ENCODE measurements at regions not wholly inside any gene's neighbourhood (a gene's known extent, or its start where the extent isn't known, plus 50 kb on each side); places are given as distances from the start of the nearest gene placed in this dataset.

- Mint-ChIP-seq H3K27me3 (ENCODE audit: low read depth) (no peaks in the 10 kb centered on the region), H3K36me3 (ENCODE audit: low read depth) (no peaks in the 10 kb centered on the region), H3K9me3 (no peaks in the 10 kb centered on the region), H3K4me3 (no peak overlapping the region), H3K4me1 (ENCODE audit: low read depth) (no peaks in the 10 kb centered on the region), H3K27ac (no peak overlapping the region)
- intact Hi-C loops (cut with micrococcal nuclease), result no loop called here
- DNase-seq, result no peak
- CTCF ChIA-PET, result no interaction called here
Observed at GRCh38 chr4:20443015-20443805, 191.5 kb downstream of the SLIT2 start.

GRCh38 chr4:20444599-20445337, 193.1 kb downstream of the SLIT2 start:
- intact Hi-C loops (cut with micrococcal nuclease), result no loop called here

GRCh38 chr4:20445933-20446723, 194.4 kb downstream of the SLIT2 start:
- CTCF ChIA-PET, result interaction anchor here (0.7 kb wide), 1 partner anchor 1254 kb away, joined by 3 read pairs; no protein-coding TSS in a partner anchor
- DNase-seq, result no peak
- intact Hi-C loops (cut with micrococcal nuclease), result no loop called here
- H3K27me3 Mint-ChIP-seq (ENCODE audit: low read depth), result no peaks in the 10 kb centered on the region
- H3K36me3 Mint-ChIP-seq (ENCODE audit: low read depth), result no peaks in the 10 kb centered on the region
- H3K9me3 Mint-ChIP-seq, result no peaks in the 10 kb centered on the region
- H3K4me3 Mint-ChIP-seq, result no peak overlapping the region
- no peaks in the 10 kb centered on the region for H3K4me1 Mint-ChIP-seq (ENCODE audit: low read depth)
- no peak overlapping the region for H3K27ac Mint-ChIP-seq

More at GRCh38 chr4:20444599-20445337, 193.1 kb downstream of the SLIT2 start:
- no peak for DNase-seq
- no peak overlapping the region for H3K4me3 Mint-ChIP-seq
- H3K4me1 Mint-ChIP-seq (ENCODE audit: low read depth), result no peaks in the 10 kb centered on the region
- H3K27me3 Mint-ChIP-seq (ENCODE audit: low read depth), result no peaks in the 10 kb centered on the region
- no peak overlapping the region for H3K27ac Mint-ChIP-seq
- no peaks in the 10 kb centered on the region for H3K36me3 Mint-ChIP-seq (ENCODE audit: low read depth)
- H3K9me3 Mint-ChIP-seq, result no peaks in the 10 kb centered on the region
- CTCF ChIA-PET, result no interaction called here

- Mint-ChIP-seq H3K27ac (no peak overlapping the region), H3K9me3 (no peaks in the 10 kb centered on the region)
- CTCF ChIA-PET, result no interaction called here
Observed at GRCh38 chr4:20447103-20447502, 195.4 kb downstream of the SLIT2 start.

GRCh38 chr4:20451986-20452385, 200.3 kb downstream of the SLIT2 start:
- Mint-ChIP-seq H3K27me3 (ENCODE audit: low read depth) (no peaks in the 10 kb centered on the region), H3K4me3 (no peak overlapping the region), H3K27ac (no peak overlapping the region), H3K9me3 (no peaks in the 10 kb centered on the region), H3K4me1 (ENCODE audit: low read depth) (no peaks in the 10 kb centered on the region), H3K36me3 (ENCODE audit: low read depth) (no peaks in the 10 kb centered on the region)
- CTCF ChIA-PET, result no interaction called here
- intact Hi-C loops (cut with micrococcal nuclease), result no loop called here
- no peak for DNase-seq

More at GRCh38 chr4:20447103-20447502, 195.4 kb downstream of the SLIT2 start:
- H3K4me3 Mint-ChIP-seq, result no peak overlapping the region
- no peak for DNase-seq
- H3K4me1 Mint-ChIP-seq (ENCODE audit: low read depth), result no peaks in the 10 kb centered on the region
- H3K27me3 Mint-ChIP-seq (ENCODE audit: low read depth), result no peaks in the 10 kb centered on the region
- intact Hi-C loops (cut with micrococcal nuclease), result no loop called here
- H3K36me3 Mint-ChIP-seq (ENCODE audit: low read depth), result no peaks in the 10 kb centered on the region

GRCh38 chr4:20454515-20454914, 202.8 kb downstream of the SLIT2 start:
- no peak overlapping the region for H3K27ac Mint-ChIP-seq
- DNase-seq, result no peak
- H3K4me1 Mint-ChIP-seq (ENCODE audit: low read depth), result no peaks in the 10 kb centered on the region
- H3K27me3 Mint-ChIP-seq (ENCODE audit: low read depth), result no peaks in the 10 kb centered on the region
- intact Hi-C loops (cut with micrococcal nuclease), result no loop called here
- no peaks in the 10 kb centered on the region for H3K36me3 Mint-ChIP-seq (ENCODE audit: low read depth)
- no peak overlapping the region for H3K4me3 Mint-ChIP-seq
- H3K9me3 Mint-ChIP-seq, result no peaks in the 10 kb centered on the region
- CTCF ChIA-PET, result no interaction called here

- DNase-seq, result no peak
- Mint-ChIP-seq H3K9me3 (no peaks in the 10 kb centered on the region), H3K4me3 (no peak overlapping the region), H3K36me3 (ENCODE audit: low read depth) (no peaks in the 10 kb centered on the region), H3K4me1 (ENCODE audit: low read depth) (no peaks in the 10 kb centered on the region), H3K27me3 (ENCODE audit: low read depth) (no peaks in the 10 kb centered on the region), H3K27ac (no peak overlapping the region)
- intact Hi-C loops (cut with micrococcal nuclease), result no loop called here
- CTCF ChIA-PET, result no interaction called here
Observed at GRCh38 chr4:20456407-20456806, 204.7 kb downstream of the SLIT2 start.

- no peaks in the 10 kb centered on the region for H3K36me3 Mint-ChIP-seq (ENCODE audit: low read depth)
- H3K27me3 Mint-ChIP-seq (ENCODE audit: low read depth), result no peaks in the 10 kb centered on the region
- no peak overlapping the region for H3K27ac Mint-ChIP-seq
- H3K4me3 Mint-ChIP-seq, result no peak overlapping the region
- no peaks in the 10 kb centered on the region for H3K9me3 Mint-ChIP-seq
- intact Hi-C loops (cut with micrococcal nuclease), result no loop called here
- DNase-seq, result no peak
- CTCF ChIA-PET, result no interaction called here
- no peaks in the 10 kb centered on the region for H3K4me1 Mint-ChIP-seq (ENCODE audit: low read depth)
Observed at GRCh38 chr4:20462426-20463175, 210.9 kb downstream of the SLIT2 start.

- Mint-ChIP-seq H3K27me3 (ENCODE audit: low read depth) (no peaks in the 10 kb centered on the region), H3K4me3 (no peak overlapping the region), H3K9me3 (no peaks in the 10 kb centered on the region), H3K27ac (no peak overlapping the region), H3K4me1 (ENCODE audit: low read depth) (no peaks in the 10 kb centered on the region), H3K36me3 (ENCODE audit: low read depth) (no peaks in the 10 kb centered on the region)
- CTCF ChIA-PET, result no interaction called here
- no peak for DNase-seq
- intact Hi-C loops (cut with micrococcal nuclease), result no loop called here
Observed at GRCh38 chr4:20463176-20463430, 211.4 kb downstream of the SLIT2 start.

GRCh38 chr4:20464381-20464780, 212.7 kb downstream of the SLIT2 start:
- DNase-seq, result no peak
- Mint-ChIP-seq H3K27ac (no peak overlapping the region), H3K36me3 (ENCODE audit: low read depth) (no peaks in the 10 kb centered on the region), H3K9me3 (no peaks in the 10 kb centered on the region), H3K4me1 (ENCODE audit: low read depth) (no peaks in the 10 kb centered on the region), H3K4me3 (no peak overlapping the region), H3K27me3 (ENCODE audit: low read depth) (no peaks in the 10 kb centered on the region)
- CTCF ChIA-PET, result no interaction called here
- intact Hi-C loops (cut with micrococcal nuclease), result no loop called here

- H3K36me3 Mint-ChIP-seq (ENCODE audit: low read depth), result no peaks in the 10 kb centered on the region
- CTCF ChIA-PET, result no interaction called here
- H3K27ac Mint-ChIP-seq, result no peak overlapping the region
- H3K9me3 Mint-ChIP-seq, result no peaks in the 10 kb centered on the region
- intact Hi-C loops (cut with micrococcal nuclease), result no loop called here
- H3K4me3 Mint-ChIP-seq, result no peak overlapping the region
- H3K4me1 Mint-ChIP-seq (ENCODE audit: low read depth), result no peaks in the 10 kb centered on the region
- no peaks in the 10 kb centered on the region for H3K27me3 Mint-ChIP-seq (ENCODE audit: low read depth)
- DNase-seq, result no peak
Observed at GRCh38 chr4:20474119-20474518, 222.4 kb downstream of the SLIT2 start.

- H3K36me3 Mint-ChIP-seq (ENCODE audit: low read depth), result no peaks in the 10 kb centered on the region
- no peaks in the 10 kb centered on the region for H3K27me3 Mint-ChIP-seq (ENCODE audit: low read depth)
- H3K4me1 Mint-ChIP-seq (ENCODE audit: low read depth), result no peaks in the 10 kb centered on the region
- CTCF ChIA-PET, result no interaction called here
- intact Hi-C loops (cut with micrococcal nuclease), result no loop called here
- no peak for DNase-seq
- no peaks in the 10 kb centered on the region for H3K9me3 Mint-ChIP-seq
- no peak overlapping the region for H3K4me3 Mint-ChIP-seq
- no peak overlapping the region for H3K27ac Mint-ChIP-seq
Observed at GRCh38 chr4:20478412-20478811, 221.8 kb upstream of the PACRGL start.
